Progenitor cell of endocrine pancreas (in vitro differentiated cells): ENCODE measurements at regions not wholly inside any gene's neighbourhood (a gene's known extent, or its start where the extent isn't known, plus 50 kb on each side); places are given as distances from the start of the nearest gene placed in this dataset.

Experiments
- DNase-seq: peaks from one replicate; pipeline ENCODE4 v3.0.0; 2021; ENCODE audit warnings: low spot score; ENCODE audit not compliant: unreplicated experiment
- H3K27ac Mint-ChIP-seq: 2 replicates; pipeline ENCODE4 v1.8.0; 2021; ENCODE audit warnings: mild to moderate bottlenecking, moderate library complexity, mixed read lengths
- H3K27me3 Mint-ChIP-seq: 2 replicates; pipeline ENCODE4 v1.8.0; 2021; ENCODE audit warnings: mixed read lengths
- H3K36me3 Mint-ChIP-seq: 2 replicates; pipeline ENCODE4 v1.8.0; 2022; ENCODE audit warnings: mixed read lengths; ENCODE audit not compliant: insufficient read depth
- H3K4me1 Mint-ChIP-seq: 2 replicates; pipeline ENCODE4 v1.8.0; 2021; ENCODE audit warnings: low read depth, mixed read lengths
- H3K4me3 Mint-ChIP-seq: 2 replicates; pipeline ENCODE4 v1.8.0; 2021; ENCODE audit warnings: low read depth, mild to moderate bottlenecking, moderate library complexity, mixed read lengths
- H3K9me3 Mint-ChIP-seq: 2 replicates; pipeline ENCODE4 v1.8.0; 2021; ENCODE audit warnings: low read depth, mixed read lengths
- CTCF ChIP-seq: fragments of 200-600 bp; sonication (generic); IDR thresholded peaks from one replicate; pipeline ENCODE4 v1.5.0; 2021; ENCODE audit warnings: antibody characterized with exemption, mild to moderate bottlenecking; ENCODE audit not compliant: unreplicated experiment

- Mint-ChIP-seq H3K27ac (no peak overlapping the region), H3K27me3 (no peaks in the 10 kb centered on the region), H3K4me1 (no peaks in the 10 kb centered on the region), H3K9me3 (no peaks in the 10 kb centered on the region), H3K36me3 (no peaks in the 10 kb centered on the region), H3K4me3 (no peak overlapping the region)
- DNase-seq: no peak
- no peak for TF ChIP-seq CTCF
These were observed 251.9 kb downstream of the REEP3 start for GRCh38 chr10:63773106-63773505.

GRCh38 chr10:63773962-63774361 is 252.8 kb downstream of the REEP3 start:
- DNase-seq: no peak
- no peak for TF ChIP-seq CTCF
- H3K9me3 Mint-ChIP-seq: no peaks in the 10 kb centered on the region
- no peak overlapping the region for H3K4me3 Mint-ChIP-seq
- H3K27ac Mint-ChIP-seq: no peak overlapping the region
- H3K4me1 Mint-ChIP-seq: no peaks in the 10 kb centered on the region
- no peaks in the 10 kb centered on the region for H3K27me3 Mint-ChIP-seq
- no peaks in the 10 kb centered on the region for H3K36me3 Mint-ChIP-seq

- Mint-ChIP-seq H3K4me1 (peaks cover 4% of the 10 kb centered on the region), H3K27ac (no peak overlapping the region), H3K36me3 (no peaks in the 10 kb centered on the region), H3K9me3 (no peaks in the 10 kb centered on the region), H3K4me3 (no peak overlapping the region), H3K27me3 (no peaks in the 10 kb centered on the region)
- TF ChIP-seq CTCF: no peak
- DNase-seq: no peak
These were observed 258.9 kb downstream of the REEP3 start for GRCh38 chr10:63780101-63780500.

GRCh38 chr10:63781226-63781625 is 260.0 kb downstream of the REEP3 start:
- TF ChIP-seq CTCF: no peak
- no peak overlapping the region for H3K27ac Mint-ChIP-seq
- no peaks in the 10 kb centered on the region for H3K36me3 Mint-ChIP-seq
- no peak for DNase-seq
- H3K27me3 Mint-ChIP-seq: no peaks in the 10 kb centered on the region
- peaks cover 4% of the 10 kb centered on the region for H3K4me1 Mint-ChIP-seq
- no peak overlapping the region for H3K4me3 Mint-ChIP-seq
- H3K9me3 Mint-ChIP-seq: no peaks in the 10 kb centered on the region

GRCh38 chr10:63783882-63784281 is 262.7 kb downstream of the REEP3 start:
- no peak for DNase-seq
- H3K4me3 Mint-ChIP-seq: no peak overlapping the region
- no peaks in the 10 kb centered on the region for H3K9me3 Mint-ChIP-seq
- no peaks in the 10 kb centered on the region for H3K36me3 Mint-ChIP-seq
- no peak for TF ChIP-seq CTCF
- H3K27me3 Mint-ChIP-seq: no peaks in the 10 kb centered on the region
- H3K27ac Mint-ChIP-seq: no peak overlapping the region
- H3K4me1 Mint-ChIP-seq: peaks cover 4% of the 10 kb centered on the region
